Activated T-cell treated with anti-CD3 and anti-CD28 coated beads for 1 hour (primary cell): ENCODE measurements at regions not wholly inside any gene's neighbourhood (a gene's known extent, or its start where the extent isn't known, plus 50 kb on each side); places are given as distances from the start of the nearest gene placed in this dataset.

Experiments
- DNase-seq: peaks from one replicate; pipeline ENCODE4 v3.0.0-alpha.2; 2020; ENCODE audit warnings: low read depth

- DNase-seq: peak; percentile 74
Observed at GRCh38 chr10:110414548-110415309, 83.0 kb upstream of the DUSP5 start.

GRCh38 chr10:110415809-110416208, 81.9 kb upstream of the DUSP5 start:
- no peak for DNase-seq

DNA sequence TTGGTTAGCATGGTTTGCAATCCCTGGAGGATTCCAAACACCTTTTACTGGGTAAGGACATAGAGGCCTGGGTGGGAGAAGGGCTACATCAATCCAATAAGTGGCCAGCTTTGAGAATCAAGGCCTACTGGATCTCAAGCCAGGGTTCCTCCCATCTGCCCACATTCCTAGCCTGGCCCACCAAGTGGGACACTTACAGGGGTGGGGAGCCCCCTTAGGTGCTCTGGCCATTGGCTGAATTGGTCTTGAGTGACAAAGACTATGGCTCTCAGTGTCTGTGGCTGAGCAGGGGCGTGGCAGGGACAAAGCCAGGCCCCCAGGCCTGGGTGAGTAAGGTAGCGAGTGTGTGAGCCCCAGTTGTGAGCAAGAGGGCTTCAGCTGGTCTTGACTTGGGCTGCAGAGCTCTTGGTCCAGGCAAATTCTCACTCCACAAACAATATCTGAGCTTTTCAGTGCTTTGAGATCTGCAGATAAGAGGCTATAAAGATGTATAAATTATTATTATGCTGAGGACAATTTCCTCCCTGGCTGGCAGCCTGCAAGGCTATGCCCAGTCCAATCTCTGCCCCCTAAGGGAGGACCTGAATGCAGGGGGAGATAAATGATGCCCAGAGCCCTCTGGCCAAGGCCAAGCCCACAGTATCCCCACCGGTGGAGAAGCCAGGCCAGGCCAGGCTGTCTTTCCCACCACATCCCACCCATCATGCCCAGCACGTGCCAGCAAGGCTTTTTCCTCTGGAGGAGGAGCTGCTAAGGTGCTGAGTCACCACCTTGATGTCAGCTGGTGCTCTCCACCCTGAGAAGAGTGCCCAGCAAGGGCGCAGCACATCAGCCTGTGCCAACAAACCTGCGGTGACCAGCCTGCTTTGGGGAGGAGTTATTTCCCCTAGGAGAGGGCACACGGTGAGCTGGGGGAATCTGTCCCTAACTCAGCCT, 80.7 kb upstream of the DUSP5 start:
- DNase-seq: no peak

DNA sequence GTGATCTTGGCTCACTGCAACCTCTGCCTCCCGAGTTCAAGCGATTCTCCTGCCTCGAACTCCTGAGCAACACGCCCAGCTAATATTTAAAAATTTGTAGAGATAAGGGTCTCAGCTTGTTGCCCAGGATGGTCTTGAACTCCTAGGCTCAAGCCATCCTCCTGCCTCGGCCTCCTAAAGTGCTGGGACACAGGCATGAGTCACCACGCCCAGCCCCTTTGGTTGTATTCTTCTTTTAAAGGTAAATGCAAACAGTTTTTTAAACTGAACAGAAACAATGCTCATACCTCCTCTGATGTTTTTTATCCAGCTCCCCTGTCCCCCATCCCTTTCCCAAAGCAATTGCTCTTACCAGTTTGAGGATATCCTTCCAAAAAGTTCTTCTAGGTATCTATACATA, 79.5 kb upstream of the DUSP5 start:
- no peak for DNase-seq

DNA sequence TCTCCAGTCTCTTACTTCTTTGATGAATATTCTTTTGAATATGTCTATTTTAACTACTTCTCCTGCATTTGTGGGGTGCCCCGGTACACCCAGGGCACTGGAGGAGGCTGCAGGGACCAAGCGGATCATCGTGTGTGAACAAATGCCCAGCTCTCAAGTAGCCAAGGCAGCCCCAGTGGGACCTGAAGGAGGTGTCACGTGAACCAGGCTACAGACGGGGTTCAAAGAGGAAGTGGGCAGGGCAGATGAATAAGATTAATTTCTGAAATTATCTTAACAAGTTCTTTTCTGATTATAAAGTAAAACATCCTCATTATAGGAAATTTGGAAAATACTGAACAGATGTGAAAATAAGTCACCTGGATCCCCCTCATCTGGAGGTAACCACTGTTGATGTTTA, 78.4 kb upstream of the DUSP5 start:
- DNase-seq: no peak

DNA sequence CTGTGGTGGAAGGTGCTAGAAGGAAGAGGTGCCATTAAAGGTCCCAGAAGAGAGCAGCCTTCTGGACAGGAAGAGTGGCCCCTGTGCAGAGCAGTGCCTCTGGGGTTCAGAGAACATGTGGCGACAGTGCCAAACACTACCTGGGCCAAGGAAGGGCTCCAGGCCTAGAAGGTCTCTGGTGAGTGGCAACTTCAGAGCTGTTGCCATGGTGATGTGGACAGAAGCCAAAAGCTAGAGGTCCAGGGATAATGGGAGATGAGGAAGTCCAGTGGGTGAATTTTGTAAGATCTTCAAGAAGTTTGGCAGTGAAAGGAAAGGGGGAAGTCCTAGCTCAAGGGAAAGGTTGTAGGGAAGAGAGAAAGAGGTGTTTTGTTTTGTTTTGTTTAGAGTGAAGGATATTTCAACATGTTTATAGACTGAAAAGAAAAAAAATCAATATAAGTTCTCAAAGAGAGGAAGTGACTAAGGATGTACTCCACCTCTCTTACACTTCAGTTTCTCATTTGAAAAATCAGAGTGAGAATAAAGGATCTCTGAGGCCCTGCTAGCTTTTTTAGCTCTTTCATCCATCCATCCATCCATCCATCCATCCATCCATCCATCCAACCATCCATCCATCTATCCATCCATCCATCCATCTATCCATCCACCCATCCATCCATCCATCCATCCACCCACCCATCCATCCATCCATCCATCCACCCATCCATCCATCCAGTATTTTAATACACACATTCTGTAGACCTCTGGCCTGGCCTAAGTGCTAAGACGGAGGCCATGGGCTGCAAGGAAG, 77.1 kb upstream of the DUSP5 start:
- no peak for DNase-seq

DNA sequence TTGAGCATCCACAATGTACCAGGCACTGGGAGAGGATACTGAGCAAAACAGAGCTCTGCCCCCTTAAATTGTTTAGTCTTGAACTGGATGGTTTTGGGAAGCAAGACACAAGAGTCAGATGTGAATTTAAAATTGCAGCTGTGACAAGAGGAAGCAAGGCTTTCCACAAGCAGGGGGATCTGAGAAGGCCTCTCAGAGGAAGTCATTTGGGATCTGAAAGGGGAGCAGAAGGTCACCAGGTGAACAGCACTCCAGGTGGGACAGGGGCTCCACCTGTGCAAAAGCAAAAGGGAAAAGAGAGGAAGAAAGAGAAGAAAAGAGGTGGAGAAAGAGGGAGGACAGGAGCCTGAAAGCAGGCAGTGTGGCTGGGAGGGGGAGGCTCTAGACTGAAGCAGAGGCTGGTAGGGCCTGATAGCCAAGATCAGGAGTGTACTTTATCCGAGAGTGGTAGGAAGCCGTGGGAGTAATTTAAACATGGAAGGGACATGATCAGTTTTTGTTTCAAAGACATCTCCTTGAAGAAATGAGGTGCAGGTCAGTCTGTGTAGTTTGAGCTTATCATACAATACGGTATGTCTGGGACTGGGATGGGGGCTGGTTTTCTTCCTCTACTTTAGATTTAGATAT, 76.1 kb upstream of the DUSP5 start:
- no peak for DNase-seq

GRCh38 chr10:110422548-110422947, 75.2 kb upstream of the DUSP5 start:
- no peak for DNase-seq

- DNase-seq: no peak
Observed at GRCh38 chr10:110423650-110424049, 74.1 kb upstream of the DUSP5 start.

DNA sequence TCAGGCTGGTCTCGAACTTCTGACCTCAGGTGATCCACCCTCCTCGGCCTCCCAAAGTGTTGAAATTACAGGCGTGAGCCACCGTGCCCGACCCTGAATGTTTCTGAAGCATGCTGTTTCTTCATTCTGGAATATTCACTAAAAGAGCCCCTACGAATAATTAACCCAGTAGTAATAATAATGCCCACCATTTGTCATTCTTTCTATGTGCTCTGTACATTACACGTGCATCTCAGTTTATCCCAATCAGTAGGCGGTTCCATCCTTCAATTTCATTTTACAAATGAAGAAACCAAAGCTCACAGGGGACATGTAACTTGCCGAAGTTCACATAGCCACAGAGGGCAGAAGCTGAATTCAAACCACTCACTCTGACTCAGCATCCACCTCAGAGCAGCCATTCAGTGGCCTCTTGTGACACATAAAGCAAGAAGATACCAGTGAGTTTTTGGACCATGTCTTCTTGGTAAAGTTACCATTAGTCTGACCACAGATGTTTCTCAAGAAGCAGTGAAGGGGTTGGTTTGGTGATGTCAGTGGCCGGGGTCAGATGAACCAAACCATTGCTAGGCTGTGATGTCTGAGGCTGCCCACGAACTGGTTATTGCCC, 71.9 kb upstream of the DUSP5 start:
- DNase-seq: no peak

DNA sequence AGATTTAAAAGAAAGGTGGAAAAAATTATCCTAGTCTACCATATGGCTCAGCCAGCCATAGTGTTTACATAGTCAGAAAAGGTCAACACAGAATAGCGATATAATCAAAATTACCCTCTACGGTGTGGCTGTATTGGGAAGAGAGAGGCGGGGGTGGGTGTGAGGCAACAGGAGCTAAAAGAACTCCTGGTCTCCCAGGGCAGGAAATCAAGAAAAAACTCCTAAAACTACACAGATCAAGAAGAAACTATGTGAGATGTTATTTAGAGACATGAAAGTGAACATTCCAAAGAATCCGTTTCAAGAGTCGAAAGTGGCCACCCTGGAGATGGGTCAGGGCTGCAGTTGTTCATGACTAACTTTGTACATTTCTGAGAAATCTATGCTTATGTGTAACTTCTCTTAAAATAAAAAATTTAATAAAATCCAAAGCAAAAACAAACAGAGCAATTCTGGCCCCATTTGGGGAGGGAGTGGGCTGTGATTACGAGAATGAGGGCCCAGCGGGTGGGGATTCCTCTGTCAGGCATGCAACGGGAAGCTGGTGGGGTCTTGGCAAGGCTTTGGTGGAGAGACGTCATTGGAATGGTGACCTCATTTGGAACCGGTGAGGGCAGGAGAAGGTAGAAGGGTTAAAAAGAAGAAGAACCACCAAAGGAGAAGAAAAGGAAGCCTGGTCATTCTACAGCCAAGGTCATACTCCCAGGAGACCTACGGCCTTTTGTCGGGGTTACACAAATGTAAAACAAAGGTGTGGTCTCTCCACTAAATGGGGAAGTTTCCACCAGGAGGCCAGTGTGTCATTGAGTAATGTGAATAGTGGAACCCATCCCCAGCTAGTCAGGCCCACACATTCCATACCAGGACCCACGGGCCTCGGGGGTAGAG, 71.2 kb upstream of the DUSP5 start:
- no peak for DNase-seq

DNA sequence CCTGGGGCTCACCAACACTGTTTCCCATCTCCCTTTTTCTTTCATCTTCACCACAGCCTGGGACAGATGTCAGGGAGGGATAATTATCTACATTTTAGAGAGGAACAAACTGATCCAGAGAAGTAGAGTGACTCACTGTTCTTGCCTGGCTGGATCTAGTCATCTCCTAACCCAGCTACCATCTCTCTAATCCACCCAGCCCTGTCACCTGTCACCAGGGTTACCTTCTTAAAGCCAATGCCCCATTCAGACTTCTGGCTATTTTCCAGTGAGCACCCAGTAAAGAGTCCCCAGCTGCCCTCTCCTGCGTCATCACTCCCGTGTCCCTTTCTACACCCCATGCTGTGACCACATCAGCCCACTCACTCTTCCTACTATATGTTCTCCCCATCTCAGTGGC, 68.4 kb upstream of the DUSP5 start:
- DNase-seq: no peak

GRCh38 chr10:110430340-110431273, 67.1 kb upstream of the DUSP5 start:
- DNase-seq: no peak

- no peak for DNase-seq
Observed at GRCh38 chr10:110431659-110432058, 66.0 kb upstream of the DUSP5 start.

DNA sequence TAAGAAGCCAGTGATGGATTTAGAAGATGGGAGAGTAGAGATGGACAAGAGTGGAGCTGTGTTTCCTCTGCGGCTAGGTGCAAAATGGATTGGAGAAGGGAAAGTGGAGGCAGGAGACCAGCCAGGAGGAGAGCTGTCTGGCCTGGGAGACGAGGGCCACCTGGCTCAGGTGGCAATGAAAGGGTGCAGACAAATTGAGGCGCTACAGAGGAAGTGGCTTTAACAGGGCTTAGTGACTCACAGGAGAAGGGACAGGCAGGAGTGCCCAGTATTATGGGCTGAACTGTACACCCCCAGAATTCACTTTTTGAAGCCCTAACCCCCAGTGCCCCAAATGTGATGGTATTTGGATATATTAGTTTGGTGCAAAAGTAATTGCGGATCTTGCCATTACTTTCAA, 65.6 kb upstream of the DUSP5 start:
- no peak for DNase-seq

GRCh38 chr10:110432814-110433565, 64.7 kb upstream of the DUSP5 start:
- no peak for DNase-seq

DNA sequence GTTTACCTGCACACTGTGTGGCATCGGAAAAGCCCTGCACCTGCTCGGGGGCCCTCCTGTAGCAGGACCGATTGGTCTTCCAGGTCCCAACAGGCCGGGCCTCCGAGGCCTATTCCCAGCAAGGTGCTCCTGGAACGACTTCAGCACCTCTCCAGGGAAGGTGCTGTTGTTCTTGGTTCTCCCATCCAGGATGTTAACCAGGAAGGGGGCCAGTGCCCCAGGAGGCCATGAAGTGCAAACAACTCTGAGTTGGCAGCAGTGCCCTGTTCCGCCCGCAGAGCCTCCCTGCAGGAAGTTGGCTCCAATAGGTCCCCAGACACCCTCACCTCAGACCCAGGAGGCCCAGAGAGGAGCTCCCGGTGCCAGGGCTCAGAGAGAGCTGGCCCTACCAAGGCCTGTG, 64.0 kb upstream of the DUSP5 start:
- DNase-seq: no peak

DNA sequence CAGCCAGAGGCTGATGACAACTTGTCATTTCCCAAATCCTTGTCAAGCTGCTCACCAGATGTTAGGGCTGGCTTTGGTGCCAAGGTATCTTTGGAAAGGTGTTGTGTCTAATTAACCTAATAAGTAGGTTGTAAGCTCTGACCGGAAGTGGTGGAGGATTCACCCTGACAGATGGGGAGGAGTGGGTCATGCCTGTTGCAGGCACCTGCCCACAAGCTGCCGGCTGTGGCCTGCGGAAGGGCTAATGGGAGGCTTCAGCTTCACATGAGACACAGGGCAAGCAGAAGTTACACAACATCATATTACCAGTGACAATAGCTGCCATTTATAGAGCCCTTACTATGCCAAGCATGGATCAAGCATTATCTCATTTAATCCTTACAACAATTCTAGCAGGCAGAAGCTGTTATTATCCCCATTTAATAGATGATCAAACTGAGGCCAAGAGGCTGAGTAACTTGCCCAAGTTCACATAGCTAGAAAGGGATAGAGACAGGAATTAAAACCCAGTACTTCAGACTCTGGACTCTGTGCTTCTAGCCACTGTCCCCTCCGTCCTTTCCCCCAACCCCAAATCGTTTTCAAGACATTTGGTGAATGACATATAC, 63.1 kb upstream of the DUSP5 start:
- no peak for DNase-seq
